ENCODE measurements at regions not wholly inside any gene's neighbourhood (a gene's known extent, or its start where the extent isn't known, plus 50 kb on each side); places are given as distances from the start of the nearest gene placed in this dataset.

- DNase-seq: no peak
- no peak for TF ChIP-seq POLR2A (IDR thresholded peaks at IDR 0.05; ENCODE audit: low read length)
- TF ChIP-seq GATA1 (IDR thresholded peaks at IDR 0.05; ENCODE audit: low read depth, low read length): no peak
These were observed 248.1 kb upstream of the PPARGC1A start for GRCh38 chr4:24137671-24138601.

GRCh38 chr4:24131954-24132673 lies 242.3 kb upstream of the PPARGC1A start:
- no peak for TF ChIP-seq GATA1 (IDR thresholded peaks at IDR 0.05; ENCODE audit: low read depth, low read length)
- no peak for TF ChIP-seq POLR2A (IDR thresholded peaks at IDR 0.05; ENCODE audit: low read length)
- DNase-seq: no peak

GRCh38 chr4:24130637-24131036 lies 240.8 kb upstream of the PPARGC1A start:
- no peak for DNase-seq

GRCh38 chr4:24126776-24127175 lies 236.9 kb upstream of the PPARGC1A start:
- TF ChIP-seq GATA1 (IDR thresholded peaks at IDR 0.05; ENCODE audit: low read depth, low read length) (no peak), POLR2A (IDR thresholded peaks at IDR 0.05; ENCODE audit: low read length) (no peak)
- no peak for DNase-seq

More at GRCh38 chr4:24130637-24131036, 240.8 kb upstream of the PPARGC1A start:
- TF ChIP-seq GATA1 (IDR thresholded peaks at IDR 0.05; ENCODE audit: low read depth, low read length): no peak
- TF ChIP-seq POLR2A (IDR thresholded peaks at IDR 0.05; ENCODE audit: low read length): no peak

GRCh38 chr4:24121395-24122175 lies 231.7 kb upstream of the PPARGC1A start:
- no peak for DNase-seq
- TF ChIP-seq POLR2A (IDR thresholded peaks at IDR 0.05; ENCODE audit: low read length) (no peak), GATA1 (IDR thresholded peaks at IDR 0.05; ENCODE audit: low read depth, low read length) (no peak)

GRCh38 chr4:24117975-24118374 lies 228.1 kb upstream of the PPARGC1A start:
- TF ChIP-seq POLR2A (IDR thresholded peaks at IDR 0.05; ENCODE audit: low read length) (no peak), GATA1 (IDR thresholded peaks at IDR 0.05; ENCODE audit: low read depth, low read length) (no peak)
- no peak for DNase-seq

GRCh38 chr4:24116107-24116506 lies 226.3 kb upstream of the PPARGC1A start:
- no peak for DNase-seq
- no peak for TF ChIP-seq GATA1 (IDR thresholded peaks at IDR 0.05; ENCODE audit: low read depth, low read length)
- TF ChIP-seq POLR2A (IDR thresholded peaks at IDR 0.05; ENCODE audit: low read length): no peak

- DNase-seq: no peak
- no peak for TF ChIP-seq GATA1 (IDR thresholded peaks at IDR 0.05; ENCODE audit: low read depth, low read length)
- TF ChIP-seq POLR2A (IDR thresholded peaks at IDR 0.05; ENCODE audit: low read length): no peak
These were observed 225.2 kb upstream of the PPARGC1A start for GRCh38 chr4:24114919-24115500.

GRCh38 chr4:24114444-24114843 lies 224.6 kb upstream of the PPARGC1A start:
- TF ChIP-seq GATA1 (IDR thresholded peaks at IDR 0.05; ENCODE audit: low read depth, low read length): no peak
- no peak for TF ChIP-seq POLR2A (IDR thresholded peaks at IDR 0.05; ENCODE audit: low read length)
- no peak for DNase-seq

GRCh38 chr4:24112466-24112865 lies 222.6 kb upstream of the PPARGC1A start:
- no peak for TF ChIP-seq GATA1 (IDR thresholded peaks at IDR 0.05; ENCODE audit: low read depth, low read length)
- no peak for TF ChIP-seq POLR2A (IDR thresholded peaks at IDR 0.05; ENCODE audit: low read length)
- DNase-seq: no peak

GRCh38 chr4:24108567-24108966 lies 218.7 kb upstream of the PPARGC1A start:
- no peak for TF ChIP-seq POLR2A (IDR thresholded peaks at IDR 0.05; ENCODE audit: low read length)
- TF ChIP-seq GATA1 (IDR thresholded peaks at IDR 0.05; ENCODE audit: low read depth, low read length): no peak
- DNase-seq: no peak

GRCh38 chr4:24105327-24106038 lies 215.6 kb upstream of the PPARGC1A start:
- TF ChIP-seq GATA1 (IDR thresholded peaks at IDR 0.05; ENCODE audit: low read depth, low read length) (no peak), POLR2A (IDR thresholded peaks at IDR 0.05; ENCODE audit: low read length) (no peak)
- DNase-seq: no peak

GRCh38 chr4:24104158-24104565 lies 214.3 kb upstream of the PPARGC1A start:
- no peak for DNase-seq
- TF ChIP-seq GATA1 (IDR thresholded peaks at IDR 0.05; ENCODE audit: low read depth, low read length) (no peak), POLR2A (IDR thresholded peaks at IDR 0.05; ENCODE audit: low read length) (no peak)
